ENCODE measurements at regions not wholly inside any gene's neighbourhood (a gene's known extent, or its start where the extent isn't known, plus 50 kb on each side); places are given as distances from the start of the nearest gene placed in this dataset.

- Histone ChIP-seq H3K4me1 (ENCODE audit: insufficient read depth) (no peaks in the 10 kb centered on the region), H3K27me3 (no peaks in the 10 kb centered on the region), H3K4me3 (no peak overlapping the region), H3K27ac (no peak overlapping the region), H3K36me3 (no peaks in the 10 kb centered on the region), H3K9me3 (no peaks in the 10 kb centered on the region)
- TF ChIP-seq POLR2A (IDR thresholded peaks at IDR 0.05): no peak
- TF ChIP-seq EP300 (IDR thresholded peaks at IDR 0.05): no peak
- no peak for TF ChIP-seq CTCF (IDR thresholded peaks at IDR 0.05)
- WGBS, 3 donors: 34 to 56% (median 56%) methylated on average over 2 of the region's 2 CpGs
- DNase-seq: no peak
- intact Hi-C loops (cut with DNase I): no loop called here
These were observed 449.8 kb downstream of the TAFA4 start for GRCh38 chr3:68482565-68482964.

GRCh38 chr3:68479779-68480178, 452.6 kb downstream of the TAFA4 start:
- Histone ChIP-seq H3K27ac (no peak overlapping the region), H3K4me3 (no peak overlapping the region), H3K4me1 (ENCODE audit: insufficient read depth) (no peaks in the 10 kb centered on the region), H3K27me3 (no peaks in the 10 kb centered on the region), H3K36me3 (no peaks in the 10 kb centered on the region), H3K9me3 (no peaks in the 10 kb centered on the region)
- WGBS, 3 donors: 91 to 95% (median 93%) methylated on average over 3 of the region's 3 CpGs
- intact Hi-C loops (cut with DNase I): no loop called here
- TF ChIP-seq POLR2A (IDR thresholded peaks at IDR 0.05): no peak
- TF ChIP-seq EP300 (IDR thresholded peaks at IDR 0.05): no peak
- no peak for TF ChIP-seq CTCF (IDR thresholded peaks at IDR 0.05)
- DNase-seq: no peak

GRCh38 chr3:68468695-68469375, 463.5 kb downstream of the TAFA4 start:
- Histone ChIP-seq H3K36me3 (no peaks in the 10 kb centered on the region), H3K4me1 (ENCODE audit: insufficient read depth) (no peaks in the 10 kb centered on the region), H3K27ac (no peak overlapping the region), H3K27me3 (no peaks in the 10 kb centered on the region), H3K9me3 (no peaks in the 10 kb centered on the region), H3K4me3 (no peak overlapping the region)
- intact Hi-C loops (cut with DNase I): no loop called here
- TF ChIP-seq EP300 (IDR thresholded peaks at IDR 0.05): no peak
- DNase-seq: no peak
- WGBS, 3 donors: 72 to 76% (median 75%) methylated on average over 3 of the region's 3 CpGs

GRCh38 chr3:68467465-68467864, 464.9 kb downstream of the TAFA4 start:
- intact Hi-C loops (cut with DNase I): no loop called here
- no peak for TF ChIP-seq EP300 (IDR thresholded peaks at IDR 0.05)
- TF ChIP-seq CTCF (IDR thresholded peaks at IDR 0.05): no peak
- TF ChIP-seq POLR2A (IDR thresholded peaks at IDR 0.05): no peak
- 56 to 63% (median 58%) methylated on average over 2 of the region's 2 CpGs for WGBS, 3 donors

GRCh38 chr3:68458581-68458980, 473.8 kb downstream of the TAFA4 start:
- WGBS, 3 donors: 2 to 10% (median 2%) methylated on average over 2 of the region's 2 CpGs

More at GRCh38 chr3:68467465-68467864, 464.9 kb downstream of the TAFA4 start:
- Histone ChIP-seq H3K27ac (no peak overlapping the region), H3K27me3 (no peaks in the 10 kb centered on the region), H3K4me1 (ENCODE audit: insufficient read depth) (no peaks in the 10 kb centered on the region), H3K4me3 (no peak overlapping the region), H3K36me3 (no peaks in the 10 kb centered on the region), H3K9me3 (no peaks in the 10 kb centered on the region)
- DNase-seq: no peak

More at GRCh38 chr3:68458581-68458980, 473.8 kb downstream of the TAFA4 start:
- no peaks in the 10 kb centered on the region for H3K27me3 ChIP-seq
- no peak overlapping the region for H3K27ac ChIP-seq
- TF ChIP-seq EP300 (IDR thresholded peaks at IDR 0.05): no peak
- no peak for TF ChIP-seq POLR2A (IDR thresholded peaks at IDR 0.05)
- no peak for TF ChIP-seq CTCF (IDR thresholded peaks at IDR 0.05)
- no peaks in the 10 kb centered on the region for H3K9me3 ChIP-seq
- no peaks in the 10 kb centered on the region for H3K4me1 ChIP-seq (ENCODE audit: insufficient read depth)
- no peak for DNase-seq
- H3K36me3 ChIP-seq: no peaks in the 10 kb centered on the region
- intact Hi-C loops (cut with DNase I): no loop called here
- H3K4me3 ChIP-seq: no peak overlapping the region

All from ovary (tissue), 7 donors.